Lower leg skin (tissue), 3 donors: ENCODE measurements at regions not wholly inside any gene's neighbourhood (a gene's known extent, or its start where the extent isn't known, plus 50 kb on each side); places are given as distances from the start of the nearest gene placed in this dataset.

Experiments
- CTCF ChIP-seq, 3 donors: fragments of 450-650 bp; IDR thresholded peaks; one replicate each; pipeline ENCODE4 v1.5.1; 2016; ENCODE audit warnings: antibody characterized with exemption in 3 of 3, mild to moderate bottlenecking in 3 of 3, moderate library complexity in 2 of 3
- POLR2A ChIP-seq, 2 donors: fragments of 450-650 bp; IDR thresholded peaks; one replicate each; pipeline ENCODE4 v1.6.1; 2016 to 2017; ENCODE audit warnings: antibody characterized with exemption in 2 of 2, mild to moderate bottlenecking in 1 of 2, moderate library complexity in 1 of 2

- TF ChIP-seq CTCF (IDR thresholded peaks at IDR 0.05): no peak
- TF ChIP-seq POLR2A (IDR thresholded peaks at IDR 0.05): no peak
Observed at GRCh38 chr6:14533446-14533845, 415.9 kb downstream of the CD83 start.
